ENCODE measurements at regions not wholly inside any gene's neighbourhood (a gene's known extent, or its start where the extent isn't known, plus 50 kb on each side); places are given as distances from the start of the nearest gene placed in this dataset.
A peak's percentile ranks its signal among the peaks of the same experiment; 100 is the strongest.
"Not testable (repeated sequence)": the region's sequence is repeated elsewhere in the genome, so short reads cannot be mapped to it uniquely, and the experiment has no call there.

DNA sequence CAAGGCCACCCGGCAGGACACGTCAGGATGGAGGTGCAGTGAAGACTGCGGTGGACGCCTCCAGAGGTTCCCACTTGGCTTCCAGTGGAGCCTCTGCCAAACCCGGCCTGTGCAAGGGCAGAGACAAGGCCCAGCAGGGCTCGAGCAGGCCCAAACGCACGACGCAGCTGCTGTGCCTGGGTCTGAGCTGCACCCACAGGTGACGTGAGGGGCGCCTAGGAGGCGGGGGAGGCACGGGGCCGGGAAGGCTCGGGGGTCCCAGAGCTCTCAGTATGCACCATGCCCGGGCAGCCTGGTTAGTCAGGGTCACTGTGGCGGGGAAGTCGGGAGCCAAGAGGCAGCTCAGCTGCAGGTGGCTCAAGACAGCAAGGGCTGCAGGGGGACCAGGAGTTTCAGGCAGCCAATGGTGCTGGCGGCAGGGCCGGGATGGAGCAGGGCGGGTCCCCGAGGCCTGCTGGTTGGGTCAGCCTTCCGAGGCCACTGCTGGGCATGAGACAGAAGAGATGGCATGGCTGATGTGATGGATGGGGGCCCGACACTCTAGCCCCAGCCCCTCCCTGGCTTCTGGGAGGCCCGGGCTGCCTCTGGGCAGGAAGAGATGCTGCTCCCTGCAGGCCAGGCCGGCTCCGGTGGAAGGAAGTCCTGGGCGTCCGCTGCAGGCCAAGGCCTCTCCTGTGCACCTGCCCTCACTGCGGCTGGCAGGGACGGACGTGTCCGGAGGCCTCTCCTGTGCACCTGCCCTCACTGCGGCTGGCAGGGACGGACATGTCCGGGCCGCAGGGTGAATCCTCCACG is 72.2 kb upstream of the CFAP46 start:
- Mint-ChIP-seq H3K4me3 (no peak overlapping the region), H3K36me3 (no peaks in the 10 kb centered on the region), H3K9me3 (no peaks in the 10 kb centered on the region), H3K4me1 (no peaks in the 10 kb centered on the region), H3K27ac (no peak overlapping the region), H3K27me3 (no peaks in the 10 kb centered on the region)

DNA sequence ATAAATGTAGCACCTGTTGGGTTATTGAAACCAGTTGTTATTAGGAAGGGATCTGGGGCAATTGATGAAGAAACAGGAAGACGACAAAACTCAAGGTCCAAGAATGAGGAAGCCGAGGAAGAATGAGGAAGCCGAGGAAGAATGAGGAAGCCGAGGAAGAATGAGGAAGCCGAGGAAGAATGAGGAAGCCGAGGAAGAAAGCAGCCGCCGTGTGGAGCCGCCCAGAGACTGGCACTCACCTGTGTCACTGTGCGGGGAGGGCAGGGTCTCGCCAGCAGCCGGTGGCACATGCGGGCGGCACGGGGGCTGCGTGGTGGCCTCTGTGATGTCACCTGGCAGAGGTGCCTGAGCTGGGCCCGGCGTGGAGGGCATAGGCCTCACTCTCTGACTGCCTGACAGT is 71.1 kb upstream of the CFAP46 start:
- Mint-ChIP-seq H3K27me3 (no peaks in the 10 kb centered on the region), H3K4me1 (no peaks in the 10 kb centered on the region), H3K4me3 (no peak overlapping the region), H3K27ac (no peak overlapping the region), H3K9me3 (no peaks in the 10 kb centered on the region), H3K36me3 (no peaks in the 10 kb centered on the region)

DNA sequence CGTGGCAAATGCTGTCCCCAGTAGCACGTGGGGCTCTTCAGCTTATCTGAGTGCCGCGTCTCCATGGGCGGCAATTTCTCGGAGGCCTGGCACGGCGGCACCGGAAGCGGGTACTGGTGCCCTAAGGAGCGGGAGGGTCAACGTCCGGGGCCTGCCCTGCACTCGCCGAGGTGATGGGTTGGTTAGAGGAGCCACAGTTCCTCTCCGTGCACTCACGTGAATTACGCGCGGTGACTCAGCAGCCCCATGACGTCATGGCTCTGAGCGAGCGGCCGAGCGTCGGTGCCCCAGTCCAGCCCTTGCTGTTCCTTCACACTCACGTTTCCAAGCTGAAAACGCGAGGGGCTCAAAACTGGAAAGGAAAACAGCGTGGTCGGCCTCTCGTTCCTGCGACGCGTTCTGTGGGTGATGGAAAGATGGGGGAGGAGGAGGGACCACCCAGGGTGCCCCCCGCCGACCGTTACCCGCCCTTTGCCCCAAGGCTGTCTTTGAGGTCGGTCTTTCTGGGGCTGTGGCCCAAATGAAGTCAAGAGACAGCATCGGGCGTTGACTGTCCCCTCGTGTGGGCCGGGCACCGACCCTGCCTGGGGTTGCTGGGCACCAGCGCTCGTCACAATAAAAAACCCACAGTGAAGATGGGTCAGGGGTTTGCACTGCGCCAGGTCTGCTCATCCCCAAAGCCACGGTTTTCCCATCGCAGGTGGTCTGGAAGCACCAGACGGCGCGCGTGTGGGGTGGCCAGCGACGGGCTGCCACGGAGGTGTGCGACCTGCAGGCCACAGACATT is 70.4 kb upstream of the CFAP46 start:
- H3K4me3 Mint-ChIP-seq: no peak overlapping the region
- H3K27ac Mint-ChIP-seq: peak overlapping the region in 1 of 3 donors; percentile 31
- no peaks in the 10 kb centered on the region for H3K36me3 Mint-ChIP-seq
- no peaks in the 10 kb centered on the region for H3K9me3 Mint-ChIP-seq
- no peaks in the 10 kb centered on the region for H3K27me3 Mint-ChIP-seq
- no peaks in the 10 kb centered on the region for H3K4me1 Mint-ChIP-seq

- Mint-ChIP-seq H3K9me3 (no peaks in the 10 kb centered on the region), H3K4me3 (no peak overlapping the region), H3K36me3 (no peaks in the 10 kb centered on the region), H3K27ac (no peak overlapping the region), H3K4me1 (no peaks in the 10 kb centered on the region), H3K27me3 (peaks cover 2% of the 10 kb centered on the region)
Observed at GRCh38 chr10:133011882-133012281, 69.5 kb upstream of the CFAP46 start.

- H3K9me3 Mint-ChIP-seq, H3K36me3 Mint-ChIP-seq, H3K27ac Mint-ChIP-seq, H3K4me1 Mint-ChIP-seq, H3K4me3 Mint-ChIP-seq, H3K27me3 Mint-ChIP-seq: not testable (repeated sequence)
Observed at GRCh38 chr10:133011393-133011792, 69.0 kb upstream of the CFAP46 start.

DNA sequence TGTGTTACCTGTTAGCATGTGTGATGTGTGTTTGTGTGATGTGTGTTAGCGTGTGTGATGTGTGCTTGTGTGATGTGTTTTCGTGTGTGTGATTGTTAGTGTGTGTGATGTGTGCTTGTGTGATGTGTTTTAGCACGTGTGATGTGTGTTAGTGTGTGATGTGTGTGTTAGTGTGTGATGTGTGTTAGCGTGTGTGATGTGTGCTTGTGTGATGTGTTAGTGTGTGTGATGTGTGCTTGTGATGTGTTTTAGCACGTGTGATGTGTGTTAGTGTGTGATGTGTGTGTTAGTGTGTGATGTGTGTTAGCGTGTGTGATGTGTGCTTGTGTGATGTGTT is 68.4 kb upstream of the CFAP46 start:
- H3K27me3 Mint-ChIP-seq, H3K9me3 Mint-ChIP-seq, H3K4me1 Mint-ChIP-seq, H3K27ac Mint-ChIP-seq, H3K4me3 Mint-ChIP-seq, H3K36me3 Mint-ChIP-seq: not testable (repeated sequence)

GRCh38 chr10:133010095-133010842 is 67.9 kb upstream of the CFAP46 start:
- Mint-ChIP-seq H3K4me1 (no peaks in the 10 kb centered on the region), H3K27me3 (peaks cover 2% of the 10 kb centered on the region), H3K36me3 (no peaks in the 10 kb centered on the region), H3K4me3 (peak overlapping the region in 1 of 4 donors; percentile 51), H3K9me3 (no peaks in the 10 kb centered on the region), H3K27ac (no peak overlapping the region)

DNA sequence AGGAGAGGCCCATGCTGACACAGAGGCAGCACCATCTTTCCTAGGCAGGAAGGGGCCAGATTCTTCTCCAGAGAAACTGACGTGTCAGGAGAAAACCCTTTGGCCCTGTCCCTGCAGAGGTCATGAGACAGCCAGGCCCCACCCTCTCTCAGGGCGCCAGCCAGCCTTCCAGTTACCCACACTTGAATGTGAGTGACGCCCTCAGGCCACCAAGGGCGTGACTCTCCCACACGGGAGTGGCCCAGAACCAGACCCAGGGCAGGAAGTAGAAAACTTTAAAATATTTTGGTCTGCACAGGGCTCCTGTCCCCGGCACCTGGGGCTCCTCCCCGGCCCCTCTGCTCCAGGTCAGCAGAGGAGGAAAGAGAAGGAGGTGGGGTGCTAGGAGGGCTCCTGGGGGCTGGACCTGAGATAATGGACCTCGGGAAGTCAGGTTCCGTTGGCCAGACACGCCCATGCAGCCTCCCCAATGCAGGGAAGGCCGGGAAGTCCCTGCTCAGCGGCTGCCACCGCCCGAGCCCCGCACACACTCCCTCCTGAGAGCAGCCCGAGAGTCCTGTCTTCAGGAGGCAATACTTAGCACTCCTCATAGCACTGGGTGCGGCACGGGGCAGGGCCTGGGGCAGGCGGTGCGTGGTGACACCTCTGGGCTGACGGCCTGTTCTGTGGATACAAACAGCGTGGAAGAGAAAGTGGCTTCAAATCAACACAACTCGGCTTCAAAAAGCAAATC is 67.0 kb upstream of the CFAP46 start:
- H3K27me3 Mint-ChIP-seq: peaks cover 2% of the 10 kb centered on the region
- H3K4me3 Mint-ChIP-seq: no peak overlapping the region
- H3K27ac Mint-ChIP-seq: no peak overlapping the region
- no peaks in the 10 kb centered on the region for H3K4me1 Mint-ChIP-seq
- H3K9me3 Mint-ChIP-seq: no peaks in the 10 kb centered on the region
- H3K36me3 Mint-ChIP-seq: no peaks in the 10 kb centered on the region

DNA sequence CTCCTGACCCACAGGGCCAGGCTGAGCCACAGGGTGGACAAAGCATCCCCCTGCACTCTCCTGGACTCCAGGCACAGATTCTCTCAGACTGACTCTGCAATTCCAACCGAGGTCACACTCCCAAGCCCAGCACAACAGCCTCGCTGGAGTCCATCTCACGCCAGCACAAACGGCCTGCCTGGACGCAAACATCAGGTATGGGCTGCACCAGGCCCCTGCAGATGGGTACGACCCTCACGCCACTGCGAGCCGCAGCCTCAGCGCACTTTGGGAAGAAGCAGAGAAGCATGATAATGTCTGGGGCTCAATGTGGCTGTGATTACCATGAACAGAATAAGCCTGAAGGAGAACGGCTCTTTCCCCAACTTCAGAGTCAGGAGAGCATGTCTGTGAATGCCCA is 66.4 kb upstream of the CFAP46 start:
- Mint-ChIP-seq H3K27me3 (peaks cover 2% of the 10 kb centered on the region), H3K4me1 (no peaks in the 10 kb centered on the region), H3K27ac (no peak overlapping the region), H3K9me3 (no peaks in the 10 kb centered on the region), H3K4me3 (no peak overlapping the region), H3K36me3 (no peaks in the 10 kb centered on the region)

DNA sequence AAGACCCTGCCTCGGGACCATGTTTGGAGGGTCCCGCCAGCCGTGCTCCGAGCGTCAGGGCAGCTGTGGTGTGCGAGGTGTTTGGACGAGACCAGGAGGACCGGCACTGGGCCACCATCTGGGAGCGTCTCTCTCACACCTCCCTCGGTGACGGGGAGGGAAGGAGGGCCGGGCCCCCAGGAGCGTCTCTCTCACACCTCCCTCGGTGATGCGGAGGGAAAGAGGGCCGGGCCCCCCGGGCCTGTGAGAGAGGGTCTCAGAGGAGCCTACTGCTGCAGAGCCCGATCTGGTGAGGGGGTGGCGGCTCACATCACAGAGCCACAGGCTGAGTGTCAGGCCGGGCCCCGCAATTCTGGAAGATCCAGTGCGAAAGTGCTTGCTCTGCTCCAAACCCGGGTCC is 65.8 kb upstream of the CFAP46 start:
- no peak overlapping the region for H3K27ac Mint-ChIP-seq
- no peaks in the 10 kb centered on the region for H3K9me3 Mint-ChIP-seq
- peaks cover 2% of the 10 kb centered on the region for H3K27me3 Mint-ChIP-seq
- no peaks in the 10 kb centered on the region for H3K36me3 Mint-ChIP-seq
- no peaks in the 10 kb centered on the region for H3K4me1 Mint-ChIP-seq
- no peak overlapping the region for H3K4me3 Mint-ChIP-seq

DNA sequence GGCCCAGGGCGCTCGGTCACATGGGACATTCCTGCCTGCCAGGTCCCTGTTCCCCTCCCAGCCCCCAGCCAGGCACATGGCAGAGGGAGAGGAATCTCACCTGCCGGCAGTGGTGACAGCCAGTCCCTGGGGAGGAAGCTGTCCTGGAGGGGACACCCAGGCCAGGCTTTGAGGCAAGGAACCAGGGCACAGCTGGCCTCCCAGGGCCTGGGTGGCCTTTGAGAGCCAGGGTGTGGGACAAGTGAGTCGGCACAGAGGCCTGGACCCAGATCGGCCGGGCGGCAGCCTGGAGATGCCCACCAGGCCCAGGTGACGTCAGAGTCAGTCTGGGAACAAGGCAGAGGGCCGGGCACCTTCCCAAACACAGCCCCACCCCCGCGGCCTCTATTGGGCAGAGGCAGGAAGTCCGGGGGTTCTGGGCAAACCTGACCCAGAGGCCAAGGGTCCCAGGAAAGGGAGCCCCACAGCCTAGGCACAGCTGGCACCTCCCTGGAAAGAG is 65.0 kb upstream of the CFAP46 start:
- no peak overlapping the region for H3K4me3 Mint-ChIP-seq
- no peaks in the 10 kb centered on the region for H3K4me1 Mint-ChIP-seq
- peaks cover 2% of the 10 kb centered on the region for H3K27me3 Mint-ChIP-seq
- no peak overlapping the region for H3K27ac Mint-ChIP-seq
- H3K9me3 Mint-ChIP-seq: no peaks in the 10 kb centered on the region
- H3K36me3 Mint-ChIP-seq: no peaks in the 10 kb centered on the region

GRCh38 chr10:133006806-133007205 is 64.4 kb upstream of the CFAP46 start:
- H3K4me3 Mint-ChIP-seq: no peak overlapping the region
- peaks cover 2% of the 10 kb centered on the region for H3K27me3 Mint-ChIP-seq
- H3K27ac Mint-ChIP-seq: no peak overlapping the region
- H3K9me3 Mint-ChIP-seq: no peaks in the 10 kb centered on the region
- no peaks in the 10 kb centered on the region for H3K36me3 Mint-ChIP-seq
- no peaks in the 10 kb centered on the region for H3K4me1 Mint-ChIP-seq

DNA sequence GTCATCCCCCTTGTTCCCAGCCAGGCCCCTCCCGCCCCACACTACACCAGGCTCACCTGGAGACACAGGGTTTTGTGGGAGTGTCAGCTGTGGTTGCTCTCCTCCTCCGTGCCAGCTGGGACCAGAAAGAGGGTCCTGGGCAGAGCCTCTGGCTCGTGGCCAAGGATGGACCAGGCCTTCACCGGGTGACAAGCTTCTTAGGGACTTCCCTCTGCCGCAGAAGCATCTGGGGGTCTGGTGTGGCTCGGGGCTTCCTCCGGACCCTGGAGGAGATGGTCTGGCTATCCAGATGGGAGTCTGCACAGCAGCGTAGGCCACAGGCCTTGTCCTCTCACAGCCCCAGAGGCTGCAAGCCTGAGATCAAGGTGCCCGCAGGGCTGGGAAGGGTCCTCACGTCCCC is 63.8 kb upstream of the CFAP46 start:
- peaks cover 3% of the 10 kb centered on the region for H3K27me3 Mint-ChIP-seq
- no peaks in the 10 kb centered on the region for H3K9me3 Mint-ChIP-seq
- H3K4me3 Mint-ChIP-seq: no peak overlapping the region
- H3K4me1 Mint-ChIP-seq: peaks cover 0 to 2% (median 0%) of the 10 kb centered on the region in 3 donors
- no peak overlapping the region for H3K27ac Mint-ChIP-seq
- no peaks in the 10 kb centered on the region for H3K36me3 Mint-ChIP-seq

- peaks cover 1% of the 10 kb centered on the region for H3K36me3 Mint-ChIP-seq
- H3K4me3 Mint-ChIP-seq: no peak overlapping the region
- H3K9me3 Mint-ChIP-seq: peaks cover 0 to 2% (median 0%) of the 10 kb centered on the region in 3 donors
- H3K27ac Mint-ChIP-seq: no peak overlapping the region
- peaks cover 0 to 2% (median 0%) of the 10 kb centered on the region in 3 donors for H3K4me1 Mint-ChIP-seq
- peaks cover 7% of the 10 kb centered on the region for H3K27me3 Mint-ChIP-seq
Observed at GRCh38 chr10:133004478-133004877, 62.1 kb upstream of the CFAP46 start.

DNA sequence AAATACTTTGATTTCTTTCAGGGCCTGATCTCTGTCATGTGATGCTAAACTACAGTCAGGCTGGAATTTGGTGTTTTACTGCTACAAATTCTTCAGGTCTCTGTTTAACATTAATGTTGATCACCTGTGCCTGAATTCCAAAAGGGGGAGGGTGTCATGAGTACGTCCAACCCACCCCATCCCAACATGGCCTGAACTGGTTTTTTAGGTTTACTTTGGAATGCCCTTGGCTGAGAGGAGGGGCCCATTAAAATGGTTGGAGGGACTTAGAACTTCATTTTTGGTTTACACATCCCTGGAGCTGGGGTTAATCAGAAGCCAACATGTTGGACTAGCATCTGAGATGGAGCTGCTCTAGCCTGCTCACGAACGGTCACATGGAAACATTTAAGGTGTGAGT is 60.8 kb upstream of the CFAP46 start:
- Mint-ChIP-seq H3K4me1 (peaks cover 0 to 2% (median 0%) of the 10 kb centered on the region in 3 donors), H3K27me3 (peaks cover 7% of the 10 kb centered on the region), H3K36me3 (peaks cover 1% of the 10 kb centered on the region), H3K27ac (no peak overlapping the region), H3K9me3 (peaks cover 0 to 2% (median 0%) of the 10 kb centered on the region in 3 donors), H3K4me3 (no peak overlapping the region)
